Subcutaneous abdominal adipose tissue (tissue), 5 donors: ENCODE measurements at regions not wholly inside any gene's neighbourhood (a gene's known extent, or its start where the extent isn't known, plus 50 kb on each side); places are given as distances from the start of the nearest gene placed in this dataset.

Experiments used
- H3K27ac ChIP-seq: one replicate; pipeline ENCODE4 v1.7.0; 2013; ENCODE audit warnings: low read depth, mild to moderate bottlenecking, inconsistent platforms, low read length, moderate library complexity
- H3K27me3 ChIP-seq, 5 donors: one replicate each; pipeline ENCODE4 v1.7.0; 2013; ENCODE audit warnings: low read length in 5 of 5, inconsistent platforms in 1 of 5; ENCODE audit not compliant: control insufficient read depth in 5 of 5, insufficient read depth in 4 of 5
- H3K36me3 ChIP-seq, 5 donors: one replicate each; pipeline ENCODE4 v1.7.0; 2013; ENCODE audit warnings: low read length in 5 of 5; ENCODE audit not compliant: control insufficient read depth in 5 of 5, insufficient read depth in 5 of 5
- H3K4me1 ChIP-seq, 5 donors: one replicate each; pipeline ENCODE4 v1.7.0; 2013; ENCODE audit warnings: low read length in 5 of 5, mild to moderate bottlenecking in 3 of 5, moderate library complexity in 1 of 5; ENCODE audit not compliant: control insufficient read depth in 5 of 5, insufficient read depth in 5 of 5
- H3K4me3 ChIP-seq, 5 donors: one replicate each; pipeline ENCODE4 v1.7.0; 2013; ENCODE audit warnings: low read length in 5 of 5, low read depth in 1 of 5
- H3K9ac ChIP-seq, 5 donors: one replicate each; pipeline ENCODE4 v1.7.0; 2013; ENCODE audit warnings: low read length in 5 of 5, mild to moderate bottlenecking in 4 of 5, moderate library complexity in 3 of 5
- H3K9me3 ChIP-seq, 5 donors: one replicate each; pipeline ENCODE4 v1.7.0; 2013; ENCODE audit warnings: low read length in 5 of 5; ENCODE audit not compliant: control insufficient read depth in 5 of 5
- donor health status: healthy.
- donor health status: healthy.
- donor health status: healthy.
- donor health status: healthy.
- donor health status: healthy.

GRCh38 chr3:102302020-102302419 is 132.8 kb upstream of the ZPLD1 start:
- H3K9ac ChIP-seq = no peak overlapping the region
- H3K9me3 ChIP-seq = no peaks in the 10 kb centered on the region

GRCh38 chr3:102304550-102304949 is 130.3 kb upstream of the ZPLD1 start:
- no peaks in the 10 kb centered on the region for H3K27me3 ChIP-seq
- no peak overlapping the region for H3K27ac ChIP-seq
- no peaks in the 10 kb centered on the region for H3K4me1 ChIP-seq
- H3K36me3 ChIP-seq = no peaks in the 10 kb centered on the region
- H3K9me3 ChIP-seq = no peaks in the 10 kb centered on the region
- no peak overlapping the region for H3K9ac ChIP-seq
- no peak overlapping the region for H3K4me3 ChIP-seq

More at GRCh38 chr3:102302020-102302419, 132.8 kb upstream of the ZPLD1 start:
- H3K27ac ChIP-seq = no peak overlapping the region
- no peaks in the 10 kb centered on the region for H3K36me3 ChIP-seq
- no peaks in the 10 kb centered on the region for H3K27me3 ChIP-seq
- H3K4me1 ChIP-seq = no peaks in the 10 kb centered on the region
- H3K4me3 ChIP-seq = no peak overlapping the region

GRCh38 chr3:102307442-102307841 is 127.4 kb upstream of the ZPLD1 start:
- Histone ChIP-seq H3K4me1 (no peaks in the 10 kb centered on the region), H3K36me3 (no peaks in the 10 kb centered on the region), H3K27ac (no peak overlapping the region), H3K9ac (no peak overlapping the region), H3K4me3 (no peak overlapping the region), H3K9me3 (no peaks in the 10 kb centered on the region), H3K27me3 (no peaks in the 10 kb centered on the region)

GRCh38 chr3:102329066-102329465 is 105.7 kb upstream of the ZPLD1 start:
- Histone ChIP-seq H3K9me3 (no peaks in the 10 kb centered on the region), H3K36me3 (no peaks in the 10 kb centered on the region), H3K27me3 (no peaks in the 10 kb centered on the region), H3K4me1 (no peaks in the 10 kb centered on the region), H3K27ac (no peak overlapping the region), H3K9ac (no peak overlapping the region), H3K4me3 (no peak overlapping the region)

- no peaks in the 10 kb centered on the region for H3K9me3 ChIP-seq
- H3K4me1 ChIP-seq = no peaks in the 10 kb centered on the region
- H3K27ac ChIP-seq = no peak overlapping the region
- H3K27me3 ChIP-seq = no peaks in the 10 kb centered on the region
- H3K9ac ChIP-seq = no peak overlapping the region
- H3K4me3 ChIP-seq = no peak overlapping the region
- H3K36me3 ChIP-seq = no peaks in the 10 kb centered on the region
These were observed 105.3 kb upstream of the ZPLD1 start for GRCh38 chr3:102329561-102329960.

GRCh38 chr3:102332205-102332604 is 102.6 kb upstream of the ZPLD1 start:
- Histone ChIP-seq H3K4me1 (no peaks in the 10 kb centered on the region), H3K4me3 (no peak overlapping the region), H3K36me3 (no peaks in the 10 kb centered on the region), H3K27ac (no peak overlapping the region), H3K9ac (no peak overlapping the region), H3K27me3 (no peaks in the 10 kb centered on the region), H3K9me3 (no peaks in the 10 kb centered on the region)

- Histone ChIP-seq H3K9ac (no peak overlapping the region), H3K4me3 (no peak overlapping the region), H3K4me1 (no peaks in the 10 kb centered on the region), H3K27me3 (no peaks in the 10 kb centered on the region), H3K9me3 (no peaks in the 10 kb centered on the region), H3K27ac (no peak overlapping the region), H3K36me3 (no peaks in the 10 kb centered on the region)
These were observed 101.9 kb upstream of the ZPLD1 start for GRCh38 chr3:102332934-102333333.

- no peaks in the 10 kb centered on the region for H3K9me3 ChIP-seq
- H3K4me3 ChIP-seq = no peak overlapping the region
These were observed 98.7 kb upstream of the ZPLD1 start for GRCh38 chr3:102336130-102336529.

GRCh38 chr3:102339671-102340070 is 95.1 kb upstream of the ZPLD1 start:
- Histone ChIP-seq H3K9ac (no peak overlapping the region), H3K36me3 (no peaks in the 10 kb centered on the region), H3K4me1 (no peaks in the 10 kb centered on the region), H3K27me3 (no peaks in the 10 kb centered on the region), H3K27ac (no peak overlapping the region), H3K4me3 (no peak overlapping the region), H3K9me3 (no peaks in the 10 kb centered on the region)

More at GRCh38 chr3:102336130-102336529, 98.7 kb upstream of the ZPLD1 start:
- Histone ChIP-seq H3K9ac (no peak overlapping the region), H3K27me3 (no peaks in the 10 kb centered on the region), H3K27ac (no peak overlapping the region), H3K36me3 (no peaks in the 10 kb centered on the region), H3K4me1 (no peaks in the 10 kb centered on the region)

- Histone ChIP-seq H3K4me1 (no peaks in the 10 kb centered on the region), H3K27me3 (no peaks in the 10 kb centered on the region), H3K27ac (no peak overlapping the region), H3K36me3 (no peaks in the 10 kb centered on the region), H3K9me3 (no peaks in the 10 kb centered on the region), H3K4me3 (no peak overlapping the region), H3K9ac (no peak overlapping the region)
These were observed 87.9 kb upstream of the ZPLD1 start for GRCh38 chr3:102346897-102347296.

GRCh38 chr3:102348904-102349303 is 85.9 kb upstream of the ZPLD1 start:
- H3K4me1 ChIP-seq = no peaks in the 10 kb centered on the region
- H3K36me3 ChIP-seq = no peaks in the 10 kb centered on the region
- no peak overlapping the region for H3K9ac ChIP-seq
- no peaks in the 10 kb centered on the region for H3K9me3 ChIP-seq
- H3K27ac ChIP-seq = no peak overlapping the region
- H3K27me3 ChIP-seq = no peaks in the 10 kb centered on the region
- H3K4me3 ChIP-seq = no peak overlapping the region
